ENCODE measurements at regions not wholly inside any gene's neighbourhood (a gene's known extent, or its start where the extent isn't known, plus 50 kb on each side); places are given as distances from the start of the nearest gene placed in this dataset.

DNA sequence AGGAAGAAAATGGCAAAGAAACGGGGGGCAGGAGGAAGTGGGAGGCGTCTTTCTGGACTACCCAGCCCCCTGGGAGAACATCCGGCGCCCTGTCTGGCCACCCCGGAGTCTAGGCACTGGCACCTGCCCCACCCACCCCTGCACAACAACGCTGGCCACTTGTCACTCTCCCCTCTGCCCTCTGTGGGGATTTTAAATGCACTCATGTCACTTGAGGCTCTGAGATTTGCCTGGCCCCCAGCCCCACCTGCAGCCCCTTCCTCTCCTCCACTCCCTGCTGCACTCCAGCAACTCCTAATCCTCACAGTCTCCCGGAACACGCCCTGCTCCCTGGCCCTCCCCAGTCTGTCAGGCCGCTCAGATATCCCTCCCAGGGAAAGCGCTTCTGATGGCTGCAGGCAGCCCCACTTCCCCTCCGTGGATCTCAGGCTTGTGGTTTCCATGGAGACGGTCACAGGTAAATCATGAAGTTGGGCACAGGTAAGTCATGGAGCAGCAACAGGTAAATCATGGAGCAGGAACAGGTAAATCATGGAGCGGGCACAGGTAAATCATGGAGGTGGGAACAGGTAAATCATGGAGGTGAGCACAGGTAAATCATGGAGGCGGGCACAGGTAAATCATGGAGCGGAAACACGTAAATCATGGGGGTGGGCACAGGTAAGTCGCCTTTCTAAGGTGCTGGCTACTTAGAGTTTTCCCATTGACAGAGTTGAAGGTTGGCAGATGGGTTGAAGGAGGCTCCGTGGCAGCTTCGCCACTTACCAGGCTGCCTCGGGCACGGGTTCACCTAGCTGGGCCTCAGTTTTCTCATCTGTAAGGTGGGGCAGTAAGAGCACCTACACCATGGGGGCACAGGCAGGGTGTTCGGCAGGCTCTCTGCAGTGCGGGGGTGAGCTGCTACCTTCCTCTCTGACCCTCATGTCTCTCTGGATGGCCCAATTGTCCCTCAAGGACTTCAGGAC, 79.0 kb upstream of the SHISAL1 start:
- no peak overlapping the region for H3K4me3 ChIP-seq (replicated peaks in 1 of 2; ENCODE audit: low read depth in 2 of 2, low read length in 2 of 2)
- TF ChIP-seq, protein P1, sequence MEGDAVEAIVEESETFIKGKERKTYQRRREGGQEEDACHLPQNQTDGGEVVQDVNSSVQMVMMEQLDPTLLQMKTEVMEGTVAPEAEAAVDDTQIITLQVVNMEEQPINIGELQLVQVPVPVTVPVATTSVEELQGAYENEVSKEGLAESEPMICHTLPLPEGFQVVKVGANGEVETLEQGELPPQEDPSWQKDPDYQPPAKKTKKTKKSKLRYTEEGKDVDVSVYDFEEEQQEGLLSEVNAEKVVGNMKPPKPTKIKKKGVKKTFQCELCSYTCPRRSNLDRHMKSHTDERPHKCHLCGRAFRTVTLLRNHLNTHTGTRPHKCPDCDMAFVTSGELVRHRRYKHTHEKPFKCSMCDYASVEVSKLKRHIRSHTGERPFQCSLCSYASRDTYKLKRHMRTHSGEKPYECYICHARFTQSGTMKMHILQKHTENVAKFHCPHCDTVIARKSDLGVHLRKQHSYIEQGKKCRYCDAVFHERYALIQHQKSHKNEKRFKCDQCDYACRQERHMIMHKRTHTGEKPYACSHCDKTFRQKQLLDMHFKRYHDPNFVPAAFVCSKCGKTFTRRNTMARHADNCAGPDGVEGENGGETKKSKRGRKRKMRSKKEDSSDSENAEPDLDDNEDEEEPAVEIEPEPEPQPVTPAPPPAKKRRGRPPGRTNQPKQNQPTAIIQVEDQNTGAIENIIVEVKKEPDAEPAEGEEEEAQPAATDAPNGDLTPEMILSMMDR (IDR thresholded peaks at IDR 0.05; ENCODE audit: low read depth, low read length): no peak
- DNase-seq (ENCODE audit: low read depth in 2 of 2): no peak

DNA sequence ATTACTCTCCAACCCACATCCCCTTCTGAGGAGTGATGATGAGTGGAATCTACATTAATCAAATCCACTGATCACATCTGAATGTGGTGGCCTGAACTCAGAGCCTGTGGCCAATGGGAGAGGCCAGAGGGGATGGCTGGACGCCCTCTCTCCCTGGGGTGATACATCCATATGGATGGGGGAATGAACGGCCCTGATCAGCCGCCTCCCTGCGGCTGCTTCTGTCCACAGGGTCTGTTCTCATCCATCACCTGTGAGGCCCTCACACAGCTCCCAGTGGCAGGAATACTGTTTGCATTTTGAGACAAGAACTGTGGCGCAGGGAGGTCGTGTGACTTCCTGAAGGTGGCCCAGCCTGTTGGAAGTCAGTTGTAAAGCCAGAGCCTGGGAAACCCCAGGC, 78.3 kb upstream of the SHISAL1 start:
- no peak for DNase-seq (ENCODE audit: low read depth in 2 of 2)
- TF ChIP-seq, protein P1 (IDR thresholded peaks at IDR 0.05; ENCODE audit: low read depth, low read length): no peak
- H3K4me3 ChIP-seq (replicated peaks in 1 of 2; ENCODE audit: low read depth in 2 of 2, low read length in 2 of 2): no peak overlapping the region

DNA sequence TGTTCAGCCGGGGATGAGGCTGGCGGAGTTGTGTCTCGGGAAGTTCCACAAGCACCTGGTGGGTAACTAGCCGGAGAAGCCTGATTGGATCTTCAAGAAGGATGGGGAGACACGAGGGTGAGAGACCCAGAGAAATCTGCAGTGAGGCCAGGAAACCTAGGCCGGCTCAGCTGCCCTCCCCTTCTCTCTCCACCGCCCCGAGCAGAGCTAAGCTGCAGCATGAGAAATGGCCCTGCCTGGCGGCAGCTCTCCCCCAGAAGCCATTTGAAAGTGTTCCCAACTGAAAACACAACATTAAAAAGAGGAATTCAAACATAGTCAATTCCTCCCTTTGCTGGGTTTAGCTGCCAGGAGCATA, 77.8 kb upstream of the SHISAL1 start:
- TF ChIP-seq, protein P1 (IDR thresholded peaks at IDR 0.05; ENCODE audit: low read depth, low read length): no peak
- H3K4me3 ChIP-seq (replicated peaks in 1 of 2; ENCODE audit: low read depth in 2 of 2, low read length in 2 of 2): no peak overlapping the region
- no peak for DNase-seq (ENCODE audit: low read depth in 2 of 2)

DNA sequence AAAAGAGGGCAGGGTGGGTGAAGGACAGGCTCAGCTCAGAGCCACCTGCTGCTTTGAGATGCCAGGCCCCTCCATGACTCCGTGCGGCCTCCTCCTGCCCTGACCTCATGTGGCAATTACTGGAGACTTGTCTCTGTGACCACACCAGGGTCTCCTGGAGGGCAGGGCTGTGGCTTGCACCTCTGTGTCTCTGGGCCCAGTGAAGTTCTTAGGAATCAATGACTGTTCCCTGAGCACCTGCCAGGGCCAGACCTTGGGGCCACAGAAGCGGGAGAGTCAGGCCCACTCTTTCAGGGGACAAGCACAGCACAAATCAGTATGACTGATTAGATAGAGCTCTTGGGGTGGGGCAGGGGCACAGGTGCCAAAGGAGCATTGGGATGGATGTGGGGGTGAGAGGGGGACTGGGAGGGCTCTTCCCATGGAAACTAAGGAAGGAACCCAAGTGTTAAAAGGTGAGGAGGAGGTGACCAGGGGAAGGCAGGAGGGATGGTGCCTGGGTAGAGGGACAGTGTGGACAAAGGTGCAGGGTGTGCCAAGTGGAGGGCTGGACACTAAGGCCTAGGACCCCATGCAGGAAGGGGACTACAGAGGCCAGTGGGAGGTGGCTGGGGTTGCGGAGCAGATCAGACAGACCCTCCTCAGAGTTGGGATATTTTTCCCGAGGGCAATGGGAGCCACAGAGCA, 77.3 kb upstream of the SHISAL1 start:
- DNase-seq (ENCODE audit: low read depth in 2 of 2): no peak
- H3K4me3 ChIP-seq (replicated peaks in 1 of 2; ENCODE audit: low read depth in 2 of 2, low read length in 2 of 2): no peak overlapping the region
- TF ChIP-seq, protein P1 (IDR thresholded peaks at IDR 0.05; ENCODE audit: low read depth, low read length): no peak

DNA sequence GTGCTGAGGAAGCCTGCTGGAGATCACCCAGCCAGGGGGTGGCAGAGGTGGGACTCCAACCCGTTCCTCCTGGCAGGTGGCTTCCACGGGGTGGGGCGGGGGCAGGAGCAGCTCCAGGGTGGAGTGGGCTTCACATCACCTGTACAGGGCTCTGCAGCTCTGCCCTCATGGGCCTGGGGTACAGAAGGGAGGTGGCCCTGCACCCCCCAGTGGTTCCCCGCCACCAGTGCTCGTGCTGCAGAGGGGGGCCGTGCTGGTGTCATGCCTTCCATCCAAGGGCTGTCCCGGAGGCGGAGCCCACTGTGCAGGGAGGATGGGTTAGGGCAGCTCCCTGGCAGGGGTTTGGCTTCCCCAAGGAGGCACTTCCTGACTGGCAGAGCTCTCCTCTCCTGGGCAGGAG, 76.4 kb upstream of the SHISAL1 start:
- no peak for DNase-seq (ENCODE audit: low read depth in 2 of 2)
- TF ChIP-seq, protein P1 (IDR thresholded peaks at IDR 0.05; ENCODE audit: low read depth, low read length): no peak
- H3K4me3 ChIP-seq (replicated peaks in 1 of 2; ENCODE audit: low read depth in 2 of 2, low read length in 2 of 2): no peak overlapping the region

DNA sequence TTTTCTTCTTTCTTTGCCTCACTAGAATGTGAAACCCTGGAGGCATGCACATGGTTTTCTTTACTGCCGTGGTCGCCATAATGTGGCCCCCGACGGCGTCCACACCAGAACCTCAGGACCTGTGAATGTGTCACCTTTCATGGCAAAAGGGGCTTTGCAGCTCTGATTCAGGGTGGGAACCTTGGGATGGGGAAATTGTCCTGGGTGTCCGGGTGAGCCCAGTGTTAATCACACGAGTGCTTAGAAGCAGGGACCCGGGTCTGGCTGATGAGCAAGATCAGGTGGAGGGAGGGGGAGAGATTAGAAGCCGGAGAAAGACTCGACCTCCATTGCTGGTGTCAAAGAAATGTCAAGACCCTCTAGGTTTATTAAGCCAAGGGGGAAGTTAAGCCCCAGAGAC, 74.7 kb upstream of the SHISAL1 start:
- no peak overlapping the region for H3K4me3 ChIP-seq (replicated peaks in 1 of 2; ENCODE audit: low read depth in 2 of 2, low read length in 2 of 2)
- TF ChIP-seq, protein P1 (IDR thresholded peaks at IDR 0.05; ENCODE audit: low read depth, low read length): no peak
- DNase-seq (ENCODE audit: low read depth in 2 of 2): no peak

Measured in cardiac fibroblast (primary cell).